Endothelial cell of umbilical vein (primary cell): ENCODE measurements at regions not wholly inside any gene's neighbourhood (a gene's known extent, or its start where the extent isn't known, plus 50 kb on each side); places are given as distances from the start of the nearest gene placed in this dataset.

Source experiments
- BruUV-seq: library from RNA; stranded (reverse); fragments of 400-500 nt; replicated peaks from 2 replicates; lab custom pipeline; 2021; lab: Mats Ljungman, UMichigan
- CTCF ChIA-PET: fragments of 300-600, 350-600 bp; sonication (Branson Sonifier 250); formaldehyde crosslinking; loops from one replicate; lab custom pipeline; 2021; ENCODE audit warnings: antibody characterized with exemption, inconsistent platforms; lab: Charles Lee
- POLR2A ChIA-PET: fragments of 300-600, 350-600 bp; sonication (Branson Sonifier 250); formaldehyde crosslinking; loops from one replicate; lab custom pipeline; 2021; ENCODE audit warnings: antibody characterized with exemption, inconsistent platforms; lab: Charles Lee
- DNase-seq: peaks from one replicate; pipeline ENCODE4 v3.0.0-alpha.2; 2011; ENCODE audit warnings: low read depth, low spot score
- FAIRE-seq: peaks from 2 replicates; lab custom pipeline; 2011; peaks lifted over from hg19 to GRCh38; lab: Jason Lieb, UNC
- H2AFZ ChIP-seq: 2 replicates; pipeline ENCODE4 v1.6.0; 2012; ENCODE audit warnings: low read depth, low read length, control low read depth, inconsistent platforms
- H3K27ac ChIP-seq: 2 replicates; pipeline ENCODE4 v1.5.1; 2011; ENCODE audit warnings: low read depth, mild to moderate bottlenecking, control low read depth, low read length, moderate library complexity; ENCODE audit not compliant: insufficient read depth
- H3K27me3 ChIP-seq, 2 experiments: 2 replicates each; pipeline versions ENCODE4 v1.6.0 to v1.6.1; 2011; ENCODE audit warnings: low read length in 2 of 2, mixed read lengths in 1 of 2; ENCODE audit not compliant: control insufficient read depth in 2 of 2, insufficient read depth in 2 of 2
- H3K36me3 ChIP-seq, 2 experiments: 2 replicates in 1 of 2; 3 replicates in 1 of 2; pipeline ENCODE4 v1.5.1; 2011; ENCODE audit warnings: low read length in 2 of 2, mild to moderate bottlenecking in 1 of 2, moderate library complexity in 1 of 2; ENCODE audit not compliant: control insufficient read depth in 2 of 2, insufficient read depth in 2 of 2; ENCODE audit errors: extremely low read depth in 1 of 2
- H3K4me1 ChIP-seq: 3 replicates; pipeline ENCODE4 v1.5.1; 2011; ENCODE audit warnings: mild to moderate bottlenecking, low read length; ENCODE audit not compliant: control insufficient read depth, insufficient read depth; ENCODE audit errors: extremely low read depth
- H3K4me2 ChIP-seq: 2 replicates; pipeline ENCODE4 v1.6.1; 2011; ENCODE audit warnings: low read length, control low read depth, mixed read lengths; ENCODE audit not compliant: insufficient read depth
- H3K4me3 ChIP-seq, 3 experiments: fragments of 200-600 bp in 1 of 3; sonication (generic), shearing (Covaris generic) in 1 of 3; replicated peaks in 1 of 3; 2 replicates each; pipeline ENCODE4 v1.5.1; 2011 to 2016; ENCODE audit warnings: control low read depth in 3 of 3, low read length in 3 of 3, mild to moderate bottlenecking in 2 of 3, inconsistent platforms in 1 of 3, low read depth in 1 of 3, moderate library complexity in 1 of 3; ENCODE audit not compliant: insufficient read depth in 1 of 3
- H3K79me2 ChIP-seq: 2 replicates; pipeline ENCODE4 v1.6.0; 2012; ENCODE audit warnings: low read length, inconsistent platforms; ENCODE audit not compliant: control insufficient read depth, insufficient read depth
- H3K9ac ChIP-seq: replicated peaks from 2 replicates; pipeline ENCODE3; 2011; ENCODE audit warnings: low read length, control low read depth; ENCODE audit not compliant: insufficient read depth; ENCODE audit errors: extremely low read depth
- H3K9me1 ChIP-seq: replicated peaks from 3 replicates; pipeline ENCODE4 v1.6.0; 2011; ENCODE audit warnings: mild to moderate bottlenecking, low read length; ENCODE audit not compliant: control insufficient read depth, insufficient read depth; ENCODE audit errors: extremely low read depth
- H3K9me3 ChIP-seq: replicated peaks from 2 replicates; pipeline ENCODE4 v1.5.1; 2012; ENCODE audit warnings: low read length, inconsistent platforms; ENCODE audit not compliant: control insufficient read depth, insufficient read depth
- H4K20me1 ChIP-seq: replicated peaks from 2 replicates; pipeline ENCODE3; 2011; ENCODE audit warnings: mild to moderate bottlenecking, low read length; ENCODE audit not compliant: control insufficient read depth, insufficient read depth; ENCODE audit errors: extremely low read depth
- EZH2 ChIP-seq: IDR thresholded peaks from 2 replicates; pipeline ENCODE4 v1.6.1; 2012; ENCODE audit warnings: borderline replicate concordance, low read depth, mild to moderate bottlenecking, moderate library complexity, low read length, inconsistent platforms; ENCODE audit not compliant: severe bottlenecking
- FOS ChIP-seq: IDR thresholded peaks from 2 replicates; pipeline ENCODE4 v1.6.1; 2011; ENCODE audit warnings: mild to moderate bottlenecking, low read length, moderate library complexity, borderline replicate concordance; ENCODE audit not compliant: insufficient read depth
- GATA2 ChIP-seq: IDR thresholded peaks from 2 replicates; pipeline ENCODE4 v1.7.0; 2011; ENCODE audit warnings: low read depth, mild to moderate bottlenecking, moderate library complexity, mixed read lengths, low read length; ENCODE audit not compliant: insufficient read length, insufficient read depth
- JUN ChIP-seq: IDR thresholded peaks from 2 replicates; pipeline ENCODE4 v1.6.1; 2011; ENCODE audit warnings: borderline replicate concordance, low read depth; ENCODE audit not compliant: insufficient read length, insufficient read depth
- MAX ChIP-seq: IDR thresholded peaks from 2 replicates; pipeline ENCODE4 v1.6.1; 2011; ENCODE audit not compliant: insufficient read depth, insufficient read length
- MYC ChIP-seq: IDR thresholded peaks from one replicate; pipeline ENCODE4 v1.6.1; 2011; ENCODE audit warnings: mild to moderate bottlenecking, low read depth, low read length
- POLR2A ChIP-seq: IDR thresholded peaks from 2 replicates; pipeline ENCODE4 v1.6.1; 2012; ENCODE audit warnings: low read depth, mild to moderate bottlenecking, control low read depth, low read length
- POLR2AphosphoS5 ChIP-seq: IDR thresholded peaks from 2 replicates; pipeline ENCODE4 v1.6.1; 2012; ENCODE audit warnings: low read depth, mild to moderate bottlenecking, control low read depth, low read length, moderate library complexity; ENCODE audit not compliant: insufficient read depth
- dilution Hi-C: fragments of 300-500 bp; cut with MboI; formaldehyde crosslinking; loops from one replicate; pipeline ENCODE4 v1.15.0; 2019; ENCODE audit warnings: low sequenced_read_pairs; ENCODE audit not compliant: extremely low pct_ligation_motif_present
- intact Hi-C: fragments of 100-400 bp; cut with micrococcal nuclease; formaldehyde crosslinking; loops from one replicate; pipeline ENCODE4 v1.10.0; 2022
- TF ChIP-seq, protein P1 (sequence below), 2 donors: IDR thresholded peaks; 1 replicate in 1 of 2; 2 replicates in 1 of 2; pipeline ENCODE4 v1.5.1; 2011; ENCODE audit warnings: low read length in 2 of 2, mild to moderate bottlenecking in 2 of 2, moderate library complexity in 2 of 2, control low read depth in 1 of 2, inconsistent platforms in 1 of 2, low read depth in 1 of 2; ENCODE audit not compliant: insufficient read depth in 1 of 2; ENCODE audit errors: extremely low read depth in 1 of 2

GRCh38 chr22:23409976-23410375 lies 170.1 kb downstream of the IGLL1 start:
- H3K4me3 ChIP-seq: no peak overlapping the region
- intact Hi-C loops: no loop called here
- no peaks in the 10 kb centered on the region for H3K9me3 ChIP-seq
- no peak overlapping the region for H3K4me2 ChIP-seq
- ChIA-PET POLR2A (no interaction called here), CTCF (interaction anchor here (1.3 kb wide), 1 partner anchor 440 kb away, joined by 3 read pairs; no protein-coding TSS in a partner anchor)
- no peak overlapping the region for H3K27ac ChIP-seq
- no peak for DNase-seq
- dilution Hi-C loops: no loop called here
- no peaks in the 10 kb centered on the region for H3K9me1 ChIP-seq
- no peaks in the 10 kb centered on the region for H4K20me1 ChIP-seq
- H2AFZ ChIP-seq: no peak overlapping the region
- no TSS peak for BruUV-seq
- FAIRE-seq: no peak
- no peak for TF ChIP-seq JUN
- no peak for TF ChIP-seq MYC
- TF ChIP-seq FOS: no peak
- TF ChIP-seq MAX: no peak
- no peak for TF ChIP-seq EZH2
- TF ChIP-seq GATA2: no peak
- TF ChIP-seq POLR2A: no peak
- no peak for TF ChIP-seq POLR2AphosphoS5
- TF ChIP-seq, protein P1, sequence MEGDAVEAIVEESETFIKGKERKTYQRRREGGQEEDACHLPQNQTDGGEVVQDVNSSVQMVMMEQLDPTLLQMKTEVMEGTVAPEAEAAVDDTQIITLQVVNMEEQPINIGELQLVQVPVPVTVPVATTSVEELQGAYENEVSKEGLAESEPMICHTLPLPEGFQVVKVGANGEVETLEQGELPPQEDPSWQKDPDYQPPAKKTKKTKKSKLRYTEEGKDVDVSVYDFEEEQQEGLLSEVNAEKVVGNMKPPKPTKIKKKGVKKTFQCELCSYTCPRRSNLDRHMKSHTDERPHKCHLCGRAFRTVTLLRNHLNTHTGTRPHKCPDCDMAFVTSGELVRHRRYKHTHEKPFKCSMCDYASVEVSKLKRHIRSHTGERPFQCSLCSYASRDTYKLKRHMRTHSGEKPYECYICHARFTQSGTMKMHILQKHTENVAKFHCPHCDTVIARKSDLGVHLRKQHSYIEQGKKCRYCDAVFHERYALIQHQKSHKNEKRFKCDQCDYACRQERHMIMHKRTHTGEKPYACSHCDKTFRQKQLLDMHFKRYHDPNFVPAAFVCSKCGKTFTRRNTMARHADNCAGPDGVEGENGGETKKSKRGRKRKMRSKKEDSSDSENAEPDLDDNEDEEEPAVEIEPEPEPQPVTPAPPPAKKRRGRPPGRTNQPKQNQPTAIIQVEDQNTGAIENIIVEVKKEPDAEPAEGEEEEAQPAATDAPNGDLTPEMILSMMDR (IDR thresholded peaks at IDR 0.05; ENCODE audit: extremely low read depth in 1 of 2, insufficient read depth in 1 of 2, low read depth in 1 of 2, low read length in 2 of 2): no peak
- no peaks in the 10 kb centered on the region for H3K79me2 ChIP-seq
- no peaks in the 10 kb centered on the region for H3K36me3 ChIP-seq
- H3K9ac ChIP-seq: no peak overlapping the region
- peaks cover 0 to 2% of the 10 kb centered on the region in 2 experiments for H3K27me3 ChIP-seq
- no peaks in the 10 kb centered on the region for H3K4me1 ChIP-seq
